CD14-positive monocyte (primary cell): ENCODE measurements at regions not wholly inside any gene's neighbourhood (a gene's known extent, or its start where the extent isn't known, plus 50 kb on each side); places are given as distances from the start of the nearest gene placed in this dataset.

ENCODE experiments used
- DNase-seq, 3 donors: peaks; one replicate each; pipeline ENCODE4 v3.0.0-alpha.2; 2011 to 2022
- H2AFZ ChIP-seq: 2 replicates; pipeline ENCODE4 v1.6.0; 2012; ENCODE audit warnings: mild to moderate bottlenecking, low read depth, low read length, inconsistent platforms; ENCODE audit not compliant: insufficient read depth, poor library complexity, severe bottlenecking
- H3K27ac ChIP-seq, 2 donors: 1 replicate in 1 of 2; 2 replicates in 1 of 2; pipeline ENCODE4 v1.5.1; 2012 to 2013; ENCODE audit warnings: low read length in 2 of 2, control low read depth in 1 of 2, inconsistent platforms in 1 of 2, low read depth in 1 of 2, mild to moderate bottlenecking in 1 of 2
- H3K27me3 ChIP-seq, 2 donors: one replicate each; pipeline versions ENCODE4 v1.6.0 to v1.6.1; 2011 to 2013; ENCODE audit warnings: low read length in 2 of 2; ENCODE audit not compliant: control insufficient read depth in 2 of 2, insufficient read depth in 2 of 2
- H3K36me3 ChIP-seq, 2 donors: replicated peaks in 1 of 2; 1 replicate in 1 of 2; 2 replicates in 1 of 2; pipeline versions ENCODE4 v1.5.1 to v1.6.1; 2012 to 2013; ENCODE audit warnings: low read length in 2 of 2, control low read depth in 1 of 2, inconsistent platforms in 1 of 2, mild to moderate bottlenecking in 1 of 2; ENCODE audit not compliant: insufficient read depth in 2 of 2, control insufficient read depth in 1 of 2
- H3K4me1 ChIP-seq, 2 donors: 1 replicate in 1 of 2; 2 replicates in 1 of 2; pipeline versions ENCODE4 v1.5.1 to v1.6.1; 2012 to 2013; ENCODE audit warnings: low read length in 2 of 2, control low read depth in 1 of 2, inconsistent platforms in 1 of 2, mild to moderate bottlenecking in 1 of 2, moderate library complexity in 1 of 2; ENCODE audit not compliant: insufficient read depth in 2 of 2, control insufficient read depth in 1 of 2
- H3K4me2 ChIP-seq: replicated peaks from 2 replicates; pipeline ENCODE3; 2012; ENCODE audit warnings: low read length, moderate library complexity, mild to moderate bottlenecking; ENCODE audit not compliant: poor library complexity, severe bottlenecking; ENCODE audit errors: extremely low read depth
- H3K4me3 ChIP-seq, 3 experiments: fragments of 200-600 bp in 1 of 3; sonication (generic) in 1 of 3; replicated peaks in 1 of 3; 1 replicate in 2 of 3; 2 replicates in 1 of 3; pipeline ENCODE4 v1.5.1; 2011 to 2013; ENCODE audit warnings: low read length in 3 of 3, mild to moderate bottlenecking in 3 of 3, control low read depth in 2 of 3, low read depth in 2 of 3, inconsistent platforms in 1 of 3, moderate library complexity in 1 of 3
- H3K79me2 ChIP-seq: 2 replicates; pipeline ENCODE4 v1.6.0; 2012; ENCODE audit warnings: mild to moderate bottlenecking, control low read depth, inconsistent platforms, low read length, moderate library complexity; ENCODE audit not compliant: insufficient read depth
- H3K9ac ChIP-seq: 2 replicates; pipeline ENCODE4 v1.6.0; 2017; ENCODE audit warnings: low read length, mild to moderate bottlenecking; ENCODE audit not compliant: insufficient read depth, poor library complexity, severe bottlenecking
- H3K9me3 ChIP-seq, 2 donors: replicated peaks in 1 of 2; 1 replicate in 1 of 2; 2 replicates in 1 of 2; pipeline versions ENCODE4 v1.5.1 to v1.6.1; 2012 to 2013; ENCODE audit warnings: low read length in 2 of 2, control low read depth in 1 of 2; ENCODE audit not compliant: control insufficient read depth in 1 of 2, insufficient read depth in 1 of 2
- H4K20me1 ChIP-seq: 2 replicates; pipeline ENCODE4 v1.6.0; 2012; ENCODE audit warnings: mild to moderate bottlenecking, low read length, control low read depth, moderate library complexity; ENCODE audit not compliant: insufficient read depth
- H3K27ac Mint-ChIP-seq, 7 donors: one replicate each; pipeline ENCODE4 v1.8.0; 2020; ENCODE audit warnings: mild to moderate bottlenecking in 7 of 7, mixed read lengths in 7 of 7, moderate library complexity in 6 of 7, inconsistent platforms in 2 of 7
- H3K27me3 Mint-ChIP-seq, 3 donors: one replicate each; pipeline ENCODE4 v1.8.0; 2021 to 2022; ENCODE audit warnings: low read depth in 3 of 3, mild to moderate bottlenecking in 3 of 3, mixed read lengths in 3 of 3, moderate library complexity in 3 of 3, inconsistent platforms in 1 of 3
- H3K36me3 Mint-ChIP-seq, 2 donors: one replicate each; pipeline ENCODE4 v1.8.0; 2020; ENCODE audit warnings: mixed read lengths in 2 of 2, inconsistent platforms in 1 of 2, mild to moderate bottlenecking in 1 of 2
- H3K4me1 Mint-ChIP-seq: one replicate; pipeline ENCODE4 v1.8.0; 2020; ENCODE audit warnings: mild to moderate bottlenecking, mixed read lengths
- H3K4me3 Mint-ChIP-seq, 2 donors: one replicate each; pipeline ENCODE4 v1.8.0; 2020; ENCODE audit warnings: mild to moderate bottlenecking in 2 of 2, mixed read lengths in 2 of 2, moderate library complexity in 1 of 2
- H3K9me3 Mint-ChIP-seq, 7 donors: one replicate each; pipeline ENCODE4 v1.8.0; 2020 to 2022; ENCODE audit warnings: mixed read lengths in 7 of 7, mild to moderate bottlenecking in 6 of 7, moderate library complexity in 6 of 7, inconsistent platforms in 2 of 7
- whole genome bisulfite sequencing: methylation state at CpG from one replicate; pipeline ENCODE4 v1.1.5; 2013; ENCODE audit warnings: missing lambda C conversion rate; ENCODE audit not compliant: insufficient coverage; 5-methylcytosine and 5-hydroxymethylcytosine counted together
- intact Hi-C, 2 donors: fragments of 100-400 bp; cut with micrococcal nuclease; formaldehyde crosslinking; loops; one replicate each; pipeline versions ENCODE4 v1.15.0 to v1.15.1; 2023
- TF ChIP-seq, protein P1 (sequence below): fragments of 200-600 bp; IDR thresholded peaks from one replicate; pipeline ENCODE4 v1.8.0; 2022; ENCODE audit warnings: antibody characterized with exemption, mild to moderate bottlenecking

DNA sequence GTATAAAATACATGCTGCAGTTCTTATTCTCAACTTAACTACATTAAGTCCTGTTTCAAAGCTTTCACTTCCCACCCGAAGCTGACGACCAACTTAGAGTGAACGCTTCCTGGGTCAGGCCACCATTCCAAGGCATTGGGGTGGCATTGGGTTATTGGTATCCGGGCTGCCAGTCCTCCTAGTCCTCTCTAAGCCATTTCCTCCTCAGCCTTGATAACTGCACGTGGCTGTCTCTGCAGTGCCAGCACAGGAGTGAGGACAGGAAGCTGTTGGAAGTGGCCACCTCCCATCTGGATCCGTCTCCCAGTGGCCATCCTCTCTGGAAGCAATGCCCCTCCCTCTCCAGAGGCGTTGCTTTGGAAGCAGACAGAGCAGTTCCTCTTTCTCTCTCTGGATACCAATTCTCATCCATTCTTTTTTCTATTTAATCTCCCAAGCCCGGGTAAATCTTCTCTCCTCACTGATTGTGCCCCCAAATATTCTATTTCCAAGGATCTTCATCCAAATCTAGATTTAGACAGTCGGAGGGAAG lies 354.7 kb downstream of the EIPR1 start:
- no peak overlapping the region for H3K27ac ChIP-seq
- TF ChIP-seq, protein P1, sequence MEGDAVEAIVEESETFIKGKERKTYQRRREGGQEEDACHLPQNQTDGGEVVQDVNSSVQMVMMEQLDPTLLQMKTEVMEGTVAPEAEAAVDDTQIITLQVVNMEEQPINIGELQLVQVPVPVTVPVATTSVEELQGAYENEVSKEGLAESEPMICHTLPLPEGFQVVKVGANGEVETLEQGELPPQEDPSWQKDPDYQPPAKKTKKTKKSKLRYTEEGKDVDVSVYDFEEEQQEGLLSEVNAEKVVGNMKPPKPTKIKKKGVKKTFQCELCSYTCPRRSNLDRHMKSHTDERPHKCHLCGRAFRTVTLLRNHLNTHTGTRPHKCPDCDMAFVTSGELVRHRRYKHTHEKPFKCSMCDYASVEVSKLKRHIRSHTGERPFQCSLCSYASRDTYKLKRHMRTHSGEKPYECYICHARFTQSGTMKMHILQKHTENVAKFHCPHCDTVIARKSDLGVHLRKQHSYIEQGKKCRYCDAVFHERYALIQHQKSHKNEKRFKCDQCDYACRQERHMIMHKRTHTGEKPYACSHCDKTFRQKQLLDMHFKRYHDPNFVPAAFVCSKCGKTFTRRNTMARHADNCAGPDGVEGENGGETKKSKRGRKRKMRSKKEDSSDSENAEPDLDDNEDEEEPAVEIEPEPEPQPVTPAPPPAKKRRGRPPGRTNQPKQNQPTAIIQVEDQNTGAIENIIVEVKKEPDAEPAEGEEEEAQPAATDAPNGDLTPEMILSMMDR = no peak
- no peaks in the 10 kb centered on the region for H3K4me1 Mint-ChIP-seq
- peaks cover 1 to 2% (median 2%) of the 10 kb centered on the region in 3 donors for H3K27me3 Mint-ChIP-seq
- H3K27ac Mint-ChIP-seq = no peak overlapping the region
- H4K20me1 ChIP-seq = no peaks in the 10 kb centered on the region
- no peaks in the 10 kb centered on the region for H3K27me3 ChIP-seq
- no peak overlapping the region for H3K4me3 Mint-ChIP-seq
- no peak overlapping the region for H3K4me3 ChIP-seq
- no peak overlapping the region for H3K9ac ChIP-seq
- H2AFZ ChIP-seq = no peak overlapping the region
- H3K79me2 ChIP-seq = no peaks in the 10 kb centered on the region
- H3K9me3 ChIP-seq = peaks cover 0 to 16% of the 10 kb centered on the region in 2 donors
- no peaks in the 10 kb centered on the region for H3K4me1 ChIP-seq
- DNase-seq = no peak
- H3K9me3 Mint-ChIP-seq = peaks cover 6 to 36% (median 9%) of the 10 kb centered on the region in 7 donors
- intact Hi-C loops = no loop called here
- H3K4me2 ChIP-seq = no peak overlapping the region
- WGBS = 62% methylated on average over 5 of the region's 9 CpGs
- no peaks in the 10 kb centered on the region for H3K36me3 ChIP-seq
- H3K36me3 Mint-ChIP-seq = no peaks in the 10 kb centered on the region

DNA sequence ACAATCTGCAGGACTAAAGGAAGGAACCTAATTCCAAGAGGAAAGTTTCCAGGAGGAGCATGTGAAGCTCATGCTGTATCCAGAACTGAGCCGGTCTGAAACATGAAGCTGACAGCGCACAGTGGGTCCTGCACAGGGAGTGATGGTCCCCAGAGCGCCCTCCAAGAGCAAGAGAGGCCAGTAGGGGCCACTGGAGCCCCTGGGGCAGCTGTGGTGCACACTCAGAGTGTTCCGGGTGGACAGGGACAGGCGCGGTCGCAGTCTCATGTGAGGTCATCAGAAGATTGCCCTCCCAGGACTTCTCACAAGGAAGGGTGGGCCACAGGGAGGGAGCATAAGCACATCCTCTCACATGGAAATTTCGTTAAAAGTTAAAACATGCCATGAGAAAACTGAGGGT lies 355.9 kb downstream of the EIPR1 start:
- Mint-ChIP-seq H3K4me3 (no peak overlapping the region), H3K27ac (no peak overlapping the region), H3K9me3 (peaks cover 6 to 39% (median 9%) of the 10 kb centered on the region in 7 donors), H3K36me3 (no peaks in the 10 kb centered on the region), H3K27me3 (peaks cover 1 to 2% (median 2%) of the 10 kb centered on the region in 3 donors), H3K4me1 (no peaks in the 10 kb centered on the region)
- WGBS = 82% methylated on average over 3 of the region's 8 CpGs
- intact Hi-C loops = no loop called here
- TF ChIP-seq, protein P1 = no peak
- Histone ChIP-seq H4K20me1 (no peaks in the 10 kb centered on the region), H3K27me3 (no peaks in the 10 kb centered on the region), H3K27ac (no peak overlapping the region), H3K4me3 (no peak overlapping the region), H2AFZ (no peak overlapping the region), H3K4me2 (no peak overlapping the region), H3K4me1 (no peaks in the 10 kb centered on the region), H3K79me2 (no peaks in the 10 kb centered on the region), H3K36me3 (no peaks in the 10 kb centered on the region), H3K9ac (no peak overlapping the region), H3K9me3 (peaks cover 0 to 11% of the 10 kb centered on the region in 2 donors)
- no peak for DNase-seq
